OCI-LY3 (cell line): ENCODE measurements at regions not wholly inside any gene's neighbourhood (a gene's known extent, or its start where the extent isn't known, plus 50 kb on each side); places are given as distances from the start of the nearest gene placed in this dataset.

Experiments used
- CTCF ChIP-seq: fragments of 200-600, 300-600 bp; sonication (generic); IDR thresholded peaks from 2 replicates; pipeline ENCODE4 v1.5.1; 2014; ENCODE audit warnings: antibody characterized with exemption, low read length, low read depth
- EZH2phosphoT487 ChIP-seq: fragments of 200-600 bp; shearing (Covaris generic); IDR thresholded peaks from 2 replicates; pipeline ENCODE4 v1.6.1; 2018; ENCODE audit warnings: antibody characterized with exemption, mixed run types, low read depth

GRCh38 chr4:14926368-14926767, 75.9 kb upstream of the CPEB2 start:
- TF ChIP-seq CTCF (no peak), EZH2phosphoT487 (no peak)
